IPS-18c (cell line): ENCODE measurements at regions not wholly inside any gene's neighbourhood (a gene's known extent, or its start where the extent isn't known, plus 50 kb on each side); places are given as distances from the start of the nearest gene placed in this dataset.
"Not testable (repeated sequence)": the region's sequence is repeated elsewhere in the genome, so short reads cannot be mapped to it uniquely, and the experiment has no call there.

Experiments used
- H3K4me3 ChIP-seq: 2 replicates; pipeline ENCODE4 v1.7.0; 2013; ENCODE audit warnings: low read depth, mild to moderate bottlenecking, low read length, moderate library complexity; ENCODE audit not compliant: insufficient read depth
- H3K9me3 ChIP-seq: one replicate; pipeline ENCODE4 v1.6.1; 2013; ENCODE audit warnings: mild to moderate bottlenecking, low read length, moderate library complexity; ENCODE audit not compliant: control insufficient read depth, insufficient read depth

- Histone ChIP-seq H3K4me3 (no peak overlapping the region), H3K9me3 (no peaks in the 10 kb centered on the region)
Observed at GRCh38 chr2:45102579-45103117, 93.4 kb upstream of the SIX2 start.

GRCh38 chr2:45102141-45102540 is 92.9 kb upstream of the SIX2 start:
- no peak overlapping the region for H3K4me3 ChIP-seq

GRCh38 chr2:45096996-45097395 is 87.7 kb upstream of the SIX2 start:
- Histone ChIP-seq H3K4me3 (no peak overlapping the region), H3K9me3 (no peaks in the 10 kb centered on the region)

More at GRCh38 chr2:45102141-45102540, 92.9 kb upstream of the SIX2 start:
- no peaks in the 10 kb centered on the region for H3K9me3 ChIP-seq

GRCh38 chr2:45096038-45096437 is 86.8 kb upstream of the SIX2 start:
- H3K4me3 ChIP-seq, H3K9me3 ChIP-seq: not testable (repeated sequence)

GRCh38 chr2:45093663-45094062 is 84.4 kb upstream of the SIX2 start:
- no peak overlapping the region for H3K4me3 ChIP-seq
- no peaks in the 10 kb centered on the region for H3K9me3 ChIP-seq

- H3K9me3 ChIP-seq = no peaks in the 10 kb centered on the region
- H3K4me3 ChIP-seq = no peak overlapping the region
Observed at GRCh38 chr2:45093181-45093580, 83.9 kb upstream of the SIX2 start.

GRCh38 chr2:45089554-45090261 is 80.5 kb upstream of the SIX2 start:
- no peaks in the 10 kb centered on the region for H3K9me3 ChIP-seq
- H3K4me3 ChIP-seq = no peak overlapping the region

GRCh38 chr2:45085487-45085886 is 76.2 kb upstream of the SIX2 start:
- Histone ChIP-seq H3K4me3 (no peak overlapping the region), H3K9me3 (no peaks in the 10 kb centered on the region)

- no peak overlapping the region for H3K4me3 ChIP-seq
- no peaks in the 10 kb centered on the region for H3K9me3 ChIP-seq
Observed at GRCh38 chr2:45084361-45085020, 75.2 kb upstream of the SIX2 start.

- Histone ChIP-seq H3K9me3 (no peaks in the 10 kb centered on the region), H3K4me3 (no peak overlapping the region)
Observed at GRCh38 chr2:45083175-45083574, 73.9 kb upstream of the SIX2 start.

- H3K9me3 ChIP-seq = no peaks in the 10 kb centered on the region
Observed at GRCh38 chr2:45074713-45075112, 65.5 kb upstream of the SIX2 start.

GRCh38 chr2:45072862-45073237 is 63.6 kb upstream of the SIX2 start:
- H3K4me3 ChIP-seq = no peak overlapping the region
- no peaks in the 10 kb centered on the region for H3K9me3 ChIP-seq

More at GRCh38 chr2:45074713-45075112, 65.5 kb upstream of the SIX2 start:
- no peak overlapping the region for H3K4me3 ChIP-seq

GRCh38 chr2:45072064-45072861 is 63.0 kb upstream of the SIX2 start:
- Histone ChIP-seq H3K9me3 (no peaks in the 10 kb centered on the region), H3K4me3 (no peak overlapping the region)

GRCh38 chr2:45070113-45070652 is 60.9 kb upstream of the SIX2 start:
- H3K4me3 ChIP-seq = no peak overlapping the region
- H3K9me3 ChIP-seq = no peaks in the 10 kb centered on the region

- H3K9me3 ChIP-seq = no peaks in the 10 kb centered on the region
- H3K4me3 ChIP-seq = no peak overlapping the region
Observed at GRCh38 chr2:45069684-45070083, 60.4 kb upstream of the SIX2 start.

GRCh38 chr2:45068571-45069140 is 59.4 kb upstream of the SIX2 start:
- Histone ChIP-seq H3K9me3 (no peaks in the 10 kb centered on the region), H3K4me3 (no peak overlapping the region)

GRCh38 chr2:45067859-45068570 is 58.8 kb upstream of the SIX2 start:
- H3K4me3 ChIP-seq = no peak overlapping the region

More at GRCh38 chr2:45067859-45068570, 58.8 kb upstream of the SIX2 start:
- H3K9me3 ChIP-seq = no peaks in the 10 kb centered on the region
